Keratinocyte (primary cell): ENCODE measurements at regions not wholly inside any gene's neighbourhood (a gene's known extent, or its start where the extent isn't known, plus 50 kb on each side); places are given as distances from the start of the nearest gene placed in this dataset.

Source experiments
- EZH2 ChIP-seq: IDR thresholded peaks from one replicate; pipeline ENCODE4 v1.6.1; 2012; ENCODE audit warnings: inconsistent platforms, mild to moderate bottlenecking, low read length, moderate library complexity
- TF ChIP-seq, protein P1 (sequence below), 3 experiments: IDR thresholded peaks in 1 of 3; conservative IDR thresholded peaks in 1 of 3; optimal IDR thresholded peaks in 1 of 3; 2 replicates in 2 of 3; 3 replicates in 1 of 3; pipeline versions ENCODE3 to v1.5.1; 2011; ENCODE audit warnings: low read length in 3 of 3, mild to moderate bottlenecking in 3 of 3, moderate library complexity in 2 of 3, control low read depth in 1 of 3, inconsistent platforms in 1 of 3; ENCODE audit not compliant: insufficient read depth in 2 of 3; ENCODE audit errors: extremely low read depth in 1 of 3

DNA sequence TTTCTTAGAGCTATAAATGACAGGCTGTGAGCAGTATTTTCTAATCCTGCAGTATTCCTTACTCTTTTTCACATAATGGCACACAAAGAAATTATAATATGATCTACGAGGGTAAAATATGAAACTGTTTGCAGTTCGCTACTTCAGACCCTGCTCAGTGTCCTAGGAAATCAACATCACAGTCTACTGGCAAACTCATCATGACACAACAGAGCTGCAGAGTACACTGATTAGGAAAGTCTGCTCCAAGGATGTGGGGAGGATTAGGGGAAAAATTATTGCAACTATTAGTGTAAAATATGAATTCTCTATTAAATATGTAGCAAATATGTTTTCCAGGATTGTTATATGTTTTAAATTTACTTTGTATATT, 149.2 kb upstream of the REG3G start:
- TF ChIP-seq, protein P1, sequence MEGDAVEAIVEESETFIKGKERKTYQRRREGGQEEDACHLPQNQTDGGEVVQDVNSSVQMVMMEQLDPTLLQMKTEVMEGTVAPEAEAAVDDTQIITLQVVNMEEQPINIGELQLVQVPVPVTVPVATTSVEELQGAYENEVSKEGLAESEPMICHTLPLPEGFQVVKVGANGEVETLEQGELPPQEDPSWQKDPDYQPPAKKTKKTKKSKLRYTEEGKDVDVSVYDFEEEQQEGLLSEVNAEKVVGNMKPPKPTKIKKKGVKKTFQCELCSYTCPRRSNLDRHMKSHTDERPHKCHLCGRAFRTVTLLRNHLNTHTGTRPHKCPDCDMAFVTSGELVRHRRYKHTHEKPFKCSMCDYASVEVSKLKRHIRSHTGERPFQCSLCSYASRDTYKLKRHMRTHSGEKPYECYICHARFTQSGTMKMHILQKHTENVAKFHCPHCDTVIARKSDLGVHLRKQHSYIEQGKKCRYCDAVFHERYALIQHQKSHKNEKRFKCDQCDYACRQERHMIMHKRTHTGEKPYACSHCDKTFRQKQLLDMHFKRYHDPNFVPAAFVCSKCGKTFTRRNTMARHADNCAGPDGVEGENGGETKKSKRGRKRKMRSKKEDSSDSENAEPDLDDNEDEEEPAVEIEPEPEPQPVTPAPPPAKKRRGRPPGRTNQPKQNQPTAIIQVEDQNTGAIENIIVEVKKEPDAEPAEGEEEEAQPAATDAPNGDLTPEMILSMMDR (optimal IDR thresholded peaks at IDR 0.05 in 1 of 3, IDR thresholded peaks at IDR 0.05 in 1 of 3, conservative IDR thresholded peaks at IDR 0.05 in 1 of 3; ENCODE audit: extremely low read depth in 1 of 3, insufficient read depth in 2 of 3, low read length in 3 of 3): no peak
- no peak for TF ChIP-seq EZH2
